K562 (cell line): ENCODE measurements at regions not wholly inside any gene's neighbourhood (a gene's known extent, or its start where the extent isn't known, plus 50 kb on each side); places are given as distances from the start of the nearest gene placed in this dataset.

Source experiments
- ATAC-seq: fragments of 200-7000 bp; cut with Tn5 transposase; 3 replicates; pipeline ENCODE4 v1.9.1; 2020; ENCODE audit warnings: moderate library complexity
- BruUV-seq: library from RNA; stranded (reverse); fragments of 400-500 nt; replicated peaks from 2 replicates; lab custom pipeline; 2021; lab: Mats Ljungman, UMichigan
- CTCF ChIA-PET: fragments of 300-600 bp; formaldehyde crosslinking; extraction: SDS; loops from one replicate; lab custom pipeline; 2021; ENCODE audit warnings: low intra/inter-chr PET ratio; lab: Yijun Ruan, JAX
- POLR2A ChIA-PET: fragments of 300-600, 350-650 bp; sonication (Branson Sonifier 250); formaldehyde crosslinking; extraction: SDS; loops from one replicate; lab custom pipeline; 2021; ENCODE audit warnings: antibody characterized with exemption, inconsistent platforms; lab: Yijun Ruan, JAX
- DNase-seq, 4 experiments: peaks; one replicate each; pipeline versions ENCODE4 v3.0.0 to v3.0.0-alpha.2; 2011 to 2018; ENCODE audit warnings: low spot score in 3 of 4, mixed read lengths in 3 of 4; ENCODE audit errors: extremely low read depth in 1 of 4
- FAIRE-seq: peaks from 2 replicates; lab custom pipeline; 2011; peaks lifted over from hg19 to GRCh38; lab: Jason Lieb, UNC
- H2AFZ ChIP-seq: 2 replicates; pipeline ENCODE4 v1.6.0; 2011; ENCODE audit warnings: low read depth, low read length, control low read depth, inconsistent platforms
- H3K27ac ChIP-seq: fragments of 200-600 bp; 3 replicates; pipeline ENCODE4 v1.8.0; 2011; ENCODE audit warnings: low read depth, mild to moderate bottlenecking, control low read depth, inconsistent platforms, low read length, moderate library complexity, mixed read lengths; ENCODE audit errors: extremely low read depth
- H3K27me3 ChIP-seq, 2 experiments: fragments of 300-600 bp in 1 of 2; 2 replicates in 1 of 2; 3 replicates in 1 of 2; pipeline versions ENCODE4 v1.6.0 to v1.8.0; 2011; ENCODE audit warnings: inconsistent platforms in 2 of 2, low read length in 2 of 2, mild to moderate bottlenecking in 1 of 2, mixed read lengths in 1 of 2, moderate library complexity in 1 of 2; ENCODE audit not compliant: control insufficient read depth in 2 of 2, insufficient read depth in 2 of 2
- H3K36me3 ChIP-seq: fragments of 300-600 bp; 3 replicates; pipeline ENCODE4 v1.8.0; 2011; ENCODE audit warnings: mild to moderate bottlenecking, low read length, inconsistent platforms; ENCODE audit not compliant: control insufficient read depth, insufficient read depth
- H3K4me1 ChIP-seq, 2 experiments: fragments of 200-600 bp in 1 of 2; replicated peaks in 1 of 2; 2 replicates in 1 of 2; 3 replicates in 1 of 2; pipeline versions ENCODE4 v1.5.1 to v1.8.0; 2011; ENCODE audit warnings: inconsistent platforms in 2 of 2, low read length in 2 of 2, mild to moderate bottlenecking in 1 of 2, mixed read lengths in 1 of 2, moderate library complexity in 1 of 2; ENCODE audit not compliant: control insufficient read depth in 2 of 2, insufficient read depth in 2 of 2
- H3K4me2 ChIP-seq: 2 replicates; pipeline ENCODE4 v1.6.1; 2011; ENCODE audit warnings: low read length, control low read depth, inconsistent platforms, mixed read lengths; ENCODE audit not compliant: insufficient read depth
- H3K4me3 ChIP-seq: fragments of 200-600 bp; sonication (generic), shearing (Covaris generic); 2 replicates; pipeline ENCODE4 v1.5.1; 2016; ENCODE audit warnings: control low read depth, inconsistent platforms
- H3K79me2 ChIP-seq: fragments of 200-600 bp; 3 replicates; pipeline ENCODE4 v1.8.0; 2011; ENCODE audit warnings: low read length, inconsistent platforms; ENCODE audit not compliant: control insufficient read depth, insufficient read depth
- H3K9ac ChIP-seq, 2 experiments: 2 replicates each; pipeline versions ENCODE4 v1.6.0 to v1.6.1; 2011; ENCODE audit warnings: low read depth in 2 of 2, low read length in 2 of 2, control low read depth in 1 of 2, inconsistent platforms in 1 of 2, mild to moderate bottlenecking in 1 of 2, mixed read lengths in 1 of 2; ENCODE audit not compliant: insufficient read depth in 1 of 2
- H3K9me1 ChIP-seq: one replicate; pipeline ENCODE4 v1.6.0; 2011; ENCODE audit warnings: inconsistent platforms, mild to moderate bottlenecking, low read length, moderate library complexity; ENCODE audit not compliant: control insufficient read depth, insufficient read depth
- H3K9me3 ChIP-seq: replicated peaks from 2 replicates; pipeline ENCODE4 v1.5.1; 2011; ENCODE audit warnings: low read depth, low read length, inconsistent platforms; ENCODE audit not compliant: control insufficient read depth, insufficient read depth
- H4K20me1 ChIP-seq: replicated peaks from 2 replicates; pipeline ENCODE4 v1.6.1; 2011; ENCODE audit warnings: low read length, inconsistent platforms, mixed read lengths; ENCODE audit not compliant: control insufficient read depth, insufficient read depth
- ARID3B ChIP-seq: fragments of 250-450 bp; sonication (Bioruptor Pico); IDR thresholded peaks from 2 replicates; pipeline ENCODE4 v1.4.0; 2020; ENCODE audit warnings: borderline replicate concordance
- CGGBP1 ChIP-seq: fragments of 250-450 bp; sonication (Bioruptor Pico); IDR thresholded peaks from 2 replicates; pipeline ENCODE4 v1.9.0; 2021; ENCODE audit warnings: mild to moderate bottlenecking
- CLOCK ChIP-seq: fragments of 250-450 bp; sonication (Bioruptor Pico); IDR thresholded peaks from 2 replicates; pipeline ENCODE4 v1.4.0; 2020; ENCODE audit warnings: mild to moderate bottlenecking, moderate library complexity, borderline replicate concordance
- ETV1 ChIP-seq: fragments of 450-650 bp; conservative IDR thresholded peaks from 2 replicates; pipeline ENCODE4 v1.6.1; 2016; ENCODE audit warnings: missing genetic modification characterization, control low read depth, low read depth, missing compliant biosample characterization
- HMGXB4 ChIP-seq: sonication (generic); formaldehyde crosslinking; IDR thresholded peaks from 2 replicates; pipeline ENCODE4 v1.8.1; 2023; ENCODE audit warnings: mild to moderate bottlenecking, missing genetic modification reagents
- HNRNPLL ChIP-seq: fragments of 200-400 bp; formaldehyde crosslinking; IDR thresholded peaks from 2 replicates; pipeline ENCODE4 v1.6.1; 2017; ENCODE audit warnings: low read length, low read depth, mild to moderate bottlenecking; ENCODE audit not compliant: poor library complexity, severe bottlenecking
- KAT2B ChIP-seq: IDR thresholded peaks from one replicate; pipeline ENCODE4 v1.6.1; 2012; ENCODE audit warnings: low read depth, mild to moderate bottlenecking, control low read depth, inconsistent platforms, low read length, moderate library complexity
- MTA2 ChIP-seq: fragments of 450-650 bp; IDR thresholded peaks from 2 replicates; pipeline ENCODE4 v1.6.1; 2016; ENCODE audit warnings: low read depth
- SMAD3 ChIP-seq: fragments of 450-650 bp; formaldehyde crosslinking; conservative IDR thresholded peaks from 2 replicates; pipeline ENCODE4 v1.4.0; 2020; ENCODE audit warnings: mild to moderate bottlenecking
- TBP ChIP-seq: optimal IDR thresholded peaks from 2 replicates; pipeline ENCODE3; 2011; ENCODE audit warnings: low read depth, low read length, improper control_type of control experiment
- TCF7L2 ChIP-seq: fragments of 150-350 bp; IDR thresholded peaks from 2 replicates; pipeline ENCODE4 v1.6.1; 2016; ENCODE audit warnings: low read depth, mild to moderate bottlenecking, low read length, moderate library complexity
- ZNF239 ChIP-seq: fragments of 250-450 bp; sonication (Bioruptor Pico); IDR thresholded peaks from 2 replicates; pipeline ENCODE4 v1.4.0; 2020; ENCODE audit warnings: mild to moderate bottlenecking
- WGBS: fragments of 100-300 bp; shearing (Covaris generic); methylation state at CpG from one replicate; pipeline ENCODE4 v1.1.6; 2016; ENCODE audit warnings: low coverage, mixed read lengths; ENCODE audit not compliant: insufficient coverage; ENCODE audit errors: missing lambda C conversion rate; 5-methylcytosine and 5-hydroxymethylcytosine counted together
- in situ Hi-C: fragments of 300-500 bp; cut with MboI; formaldehyde crosslinking; loops from 4 replicates; pipeline ENCODE4 v1.15.0; 2018; ENCODE audit warnings: inconsistent platforms, mixed read lengths
- intact Hi-C: fragments of 100-400 bp; cut with micrococcal nuclease; formaldehyde crosslinking; loops from 2 replicates; pipeline ENCODE4 v1.14.2; 2022

DNA sequence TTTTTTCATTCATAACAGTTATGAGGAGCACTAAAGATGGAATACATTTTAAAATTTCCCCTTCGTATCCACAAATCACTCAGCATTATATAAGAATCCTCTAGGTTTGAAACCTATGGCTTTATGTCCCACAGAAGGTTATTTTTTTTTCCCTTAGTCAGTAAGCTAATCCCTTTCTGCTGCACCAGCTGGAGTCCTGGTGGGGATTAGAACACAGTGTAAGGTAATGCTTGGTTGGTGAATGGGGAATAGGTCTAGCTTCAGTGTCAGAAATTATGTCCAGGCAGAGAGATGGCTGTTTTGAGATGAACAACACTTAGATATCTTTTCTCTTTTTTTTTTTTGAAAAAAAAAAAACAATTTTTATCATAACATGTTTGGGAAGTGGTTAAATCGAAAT, 116.6 kb downstream of the RASGEF1B start:
- H4K20me1 ChIP-seq, result peaks cover 5% of the 10 kb centered on the region; the same call in 1 of the 2 replicates
- FAIRE-seq (no peak), DNase-seq (no peak)
- H3K4me3 ChIP-seq, result no peak overlapping the region
- no peak overlapping the region for H3K27ac ChIP-seq
- H3K9ac ChIP-seq, result no peak overlapping the region
- H3K4me2 ChIP-seq, result no peak overlapping the region
- CTCF ChIA-PET, result no interaction called here
- no peaks in the 10 kb centered on the region for H3K79me2 ChIP-seq
- in situ Hi-C loops, result loop anchor here (10.0 kb wide), 1 partner anchor 990 kb away; no protein-coding TSS in a partner anchor
- intact Hi-C loops, result no loop called here
- no peaks in the 10 kb centered on the region for H3K27me3 ChIP-seq
- H2AFZ ChIP-seq, result no peak overlapping the region
- H3K4me1 ChIP-seq, result no peaks in the 10 kb centered on the region
- no TSS peak for BruUV-seq
- 0% methylated on average over 2 of the region's 2 CpGs for WGBS
- no peaks in the 10 kb centered on the region for H3K9me3 ChIP-seq
- H3K36me3 ChIP-seq, result no peaks in the 10 kb centered on the region
- TF ChIP-seq TBP (no peak), HMGXB4 (CRISPR knock-in tag) (no peak), SMAD3 (no peak), ETV1 (tag) (no peak), KAT2B (no peak), MTA2 (no peak), CLOCK (CRISPR knock-in tag) (no peak), TCF7L2 (no peak), ARID3B (CRISPR knock-in tag) (no peak), HNRNPLL (no peak), CGGBP1 (CRISPR knock-in tag) (no peak), ZNF239 (CRISPR knock-in tag) (no peak)
- TF ChIP-seq, all 486 proteins: peak for 0
- ATAC-seq, result no peak
- POLR2A ChIA-PET, result no interaction called here
- no peaks in the 10 kb centered on the region for H3K9me1 ChIP-seq
